ENCODE measurements at regions not wholly inside any gene's neighbourhood (a gene's known extent, or its start where the extent isn't known, plus 50 kb on each side); places are given as distances from the start of the nearest gene placed in this dataset.
A peak's percentile ranks its signal among the peaks of the same experiment; 100 is the strongest.

GRCh38 chr10:92753865-92754264, 64.1 kb downstream of the HHEX start:
- H3K9me3 ChIP-seq = no peaks in the 10 kb centered on the region
- intact Hi-C loops (cut with DNase I) = no loop called here
- FAIRE-seq (no peak), DNase-seq (no peak), ATAC-seq (no peak)
- H3K4me1 ChIP-seq = no peaks in the 10 kb centered on the region
- TF ChIP-seq, protein P1, sequence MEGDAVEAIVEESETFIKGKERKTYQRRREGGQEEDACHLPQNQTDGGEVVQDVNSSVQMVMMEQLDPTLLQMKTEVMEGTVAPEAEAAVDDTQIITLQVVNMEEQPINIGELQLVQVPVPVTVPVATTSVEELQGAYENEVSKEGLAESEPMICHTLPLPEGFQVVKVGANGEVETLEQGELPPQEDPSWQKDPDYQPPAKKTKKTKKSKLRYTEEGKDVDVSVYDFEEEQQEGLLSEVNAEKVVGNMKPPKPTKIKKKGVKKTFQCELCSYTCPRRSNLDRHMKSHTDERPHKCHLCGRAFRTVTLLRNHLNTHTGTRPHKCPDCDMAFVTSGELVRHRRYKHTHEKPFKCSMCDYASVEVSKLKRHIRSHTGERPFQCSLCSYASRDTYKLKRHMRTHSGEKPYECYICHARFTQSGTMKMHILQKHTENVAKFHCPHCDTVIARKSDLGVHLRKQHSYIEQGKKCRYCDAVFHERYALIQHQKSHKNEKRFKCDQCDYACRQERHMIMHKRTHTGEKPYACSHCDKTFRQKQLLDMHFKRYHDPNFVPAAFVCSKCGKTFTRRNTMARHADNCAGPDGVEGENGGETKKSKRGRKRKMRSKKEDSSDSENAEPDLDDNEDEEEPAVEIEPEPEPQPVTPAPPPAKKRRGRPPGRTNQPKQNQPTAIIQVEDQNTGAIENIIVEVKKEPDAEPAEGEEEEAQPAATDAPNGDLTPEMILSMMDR (IDR thresholded peaks at IDR 0.05) = no peak
- H3K4me3 ChIP-seq = no peak overlapping the region
- no peaks in the 10 kb centered on the region for H3K36me3 ChIP-seq
- H3K27me3 ChIP-seq = no peaks in the 10 kb centered on the region
- H3K27ac ChIP-seq = no peak overlapping the region

GRCh38 chr10:92755725-92756124, 66.0 kb downstream of the HHEX start:
- Histone ChIP-seq H3K27ac (no peak overlapping the region), H3K9me3 (no peaks in the 10 kb centered on the region), H3K36me3 (no peaks in the 10 kb centered on the region), H3K4me3 (no peak overlapping the region), H3K4me1 (no peaks in the 10 kb centered on the region), H3K27me3 (no peaks in the 10 kb centered on the region)
- TF ChIP-seq, protein P1 (IDR thresholded peaks at IDR 0.05) = no peak
- ATAC-seq = no peak
- 77 to 81% methylated on average over 2 of the region's 2 CpGs for WGBS, 2 donors
- DNase-seq = no peak
- intact Hi-C loops (cut with DNase I) = no loop called here
- no peak for FAIRE-seq

GRCh38 chr10:92756201-92757065, 66.7 kb downstream of the HHEX start:
- DNase-seq (no peak), FAIRE-seq (no peak), ATAC-seq (peak in 1 of 4 donors; percentile 23)
- no peak overlapping the region for H3K4me3 ChIP-seq
- WGBS, 2 donors = 84 to 85% methylated on average over 10 of the region's 10 CpGs
- TF ChIP-seq, protein P1 (IDR thresholded peaks at IDR 0.05) = no peak
- H3K27me3 ChIP-seq = no peaks in the 10 kb centered on the region
- no peaks in the 10 kb centered on the region for H3K36me3 ChIP-seq
- intact Hi-C loops (cut with DNase I) = no loop called here
- H3K9me3 ChIP-seq = no peaks in the 10 kb centered on the region
- H3K4me1 ChIP-seq = no peaks in the 10 kb centered on the region
- H3K27ac ChIP-seq = no peak overlapping the region

DNA sequence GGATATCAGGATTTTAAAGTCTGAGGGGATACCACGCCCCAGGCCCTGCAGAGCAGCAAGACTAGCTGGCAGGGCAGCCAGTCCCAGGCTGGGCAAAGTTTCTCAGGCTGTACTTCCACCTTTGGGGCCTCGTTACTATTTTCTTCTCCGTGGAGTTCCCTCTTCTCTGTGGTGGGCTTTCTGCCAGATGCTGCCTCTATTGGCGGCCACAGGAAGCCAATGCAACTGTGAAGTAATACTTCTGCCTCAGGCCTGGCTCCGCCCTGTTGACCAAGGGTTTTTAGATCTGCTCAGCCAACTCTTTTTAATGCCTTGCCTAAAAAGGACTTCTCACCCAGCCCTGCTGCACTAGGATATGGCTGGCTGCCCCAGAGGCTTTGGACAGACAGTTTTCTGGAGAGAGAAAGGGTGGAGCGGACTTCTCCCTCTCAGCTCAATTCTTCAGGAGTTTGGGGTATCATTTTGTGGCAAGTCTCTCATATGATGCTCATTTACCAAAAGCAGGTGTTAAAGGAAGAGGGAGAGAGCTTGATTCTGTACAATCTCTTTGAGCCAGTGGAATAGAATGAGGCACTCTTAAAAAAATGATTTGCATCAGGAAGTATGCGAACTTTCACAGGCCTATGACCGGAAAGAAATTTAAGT, 67.4 kb downstream of the HHEX start:
- no peak for FAIRE-seq
- Histone ChIP-seq H3K9me3 (no peaks in the 10 kb centered on the region), H3K4me3 (no peak overlapping the region), H3K4me1 (no peaks in the 10 kb centered on the region), H3K36me3 (no peaks in the 10 kb centered on the region), H3K27ac (no peak overlapping the region), H3K27me3 (no peaks in the 10 kb centered on the region)
- DNase-seq = peak in 4 of 6 donors; percentile 16 to 59 (median 30)
- WGBS, 2 donors = 69 to 71% methylated on average over 8 of the region's 8 CpGs
- TF ChIP-seq, protein P1 (IDR thresholded peaks at IDR 0.05) = no peak
- intact Hi-C loops (cut with DNase I) = no loop called here
- peak in 3 of 4 donors; percentile 68 to 86 (median 86) for ATAC-seq

DNA sequence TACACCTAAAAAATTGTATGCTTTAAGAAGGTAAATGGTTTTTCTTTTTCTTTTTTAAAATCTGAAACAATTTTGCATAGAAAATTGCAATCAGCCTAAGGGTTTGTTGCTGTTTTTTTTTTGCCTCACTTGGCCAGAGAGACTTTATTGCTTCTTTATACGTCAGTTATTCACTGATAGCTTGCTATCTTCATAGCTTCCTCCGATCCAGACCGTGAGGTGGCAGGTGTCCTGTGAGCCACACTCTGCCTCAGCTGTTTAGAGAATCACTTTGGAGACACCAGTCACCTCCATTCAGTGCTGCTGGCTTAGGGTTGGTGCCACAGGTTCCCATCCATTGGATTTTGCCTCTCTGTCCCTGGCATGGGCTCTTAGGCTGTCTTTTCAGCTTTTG, 68.0 kb downstream of the HHEX start:
- Histone ChIP-seq H3K9me3 (no peaks in the 10 kb centered on the region), H3K36me3 (no peaks in the 10 kb centered on the region), H3K4me1 (no peaks in the 10 kb centered on the region), H3K27ac (no peak overlapping the region), H3K4me3 (no peak overlapping the region), H3K27me3 (no peaks in the 10 kb centered on the region)
- 86 to 88% methylated on average over 3 of the region's 3 CpGs for WGBS, 2 donors
- DNase-seq (no peak), FAIRE-seq (no peak), ATAC-seq (no peak)
- TF ChIP-seq, protein P1 (IDR thresholded peaks at IDR 0.05) = no peak
- intact Hi-C loops (cut with DNase I) = no loop called here

Measured in pancreas (tissue), 10 donors.